GM23338 (cell line): ENCODE measurements at regions not wholly inside any gene's neighbourhood (a gene's known extent, or its start where the extent isn't known, plus 50 kb on each side); places are given as distances from the start of the nearest gene placed in this dataset.

Source experiments
- ATAC-seq: fragments of 200-7000 bp; cut with Tn5 transposase; 3 replicates; pipeline ENCODE4 v1.9.1; 2020
- DNase-seq: peaks from one replicate; pipeline ENCODE4 v3.0.0-alpha.2; 2015; ENCODE audit warnings: low spot score
- H2AFZ ChIP-seq: fragments of 200-600 bp; sonication (generic); 2 replicates; pipeline ENCODE4 v1.8.0; 2016; ENCODE audit warnings: antibody characterized with exemption, mild to moderate bottlenecking, moderate library complexity
- H3F3A ChIP-seq: fragments of 200-600 bp; sonication (generic); replicated peaks from 2 replicates; pipeline ENCODE4 v1.8.0; 2017; ENCODE audit warnings: antibody characterized with exemption, mixed run types, low read depth
- H3K27ac ChIP-seq: fragments of 200-600 bp; sonication (generic); 2 replicates; pipeline ENCODE4 v1.6.1; 2016; ENCODE audit warnings: low read depth
- H3K27me3 ChIP-seq: fragments of 200-600 bp; sonication (generic); 2 replicates; pipeline ENCODE4 v1.8.0; 2016; ENCODE audit warnings: mild to moderate bottlenecking, mixed run types, moderate library complexity; ENCODE audit not compliant: insufficient read depth
- H3K36me3 ChIP-seq: fragments of 200-600 bp; sonication (generic); 2 replicates; pipeline ENCODE4 v1.8.0; 2016; ENCODE audit warnings: mild to moderate bottlenecking; ENCODE audit not compliant: insufficient read depth
- H3K4me1 ChIP-seq: fragments of 200-600 bp; sonication (generic); 2 replicates; pipeline ENCODE4 v1.8.0; 2016; ENCODE audit warnings: mild to moderate bottlenecking, moderate library complexity; ENCODE audit not compliant: insufficient read depth
- H3K4me2 ChIP-seq: fragments of 200-600 bp; sonication (generic); 2 replicates; pipeline ENCODE4 v1.7.1; 2017; ENCODE audit warnings: mixed run types
- H3K4me3 ChIP-seq: fragments of 200-600 bp; sonication (generic); 2 replicates; pipeline ENCODE4 v1.6.1; 2016; ENCODE audit warnings: mixed run types
- H3K79me2 ChIP-seq: fragments of 200-600 bp; sonication (generic); replicated peaks from 2 replicates; pipeline ENCODE4 v1.8.0; 2017; ENCODE audit warnings: mild to moderate bottlenecking; ENCODE audit not compliant: insufficient read depth
- H3K9me2 ChIP-seq: fragments of 200-600 bp; sonication (generic); 2 replicates; pipeline ENCODE4 v1.8.0; 2017; ENCODE audit not compliant: insufficient read depth
- H4K20me1 ChIP-seq: fragments of 200-600 bp; sonication (generic); replicated peaks from 2 replicates; pipeline ENCODE4 v1.8.0; 2017; ENCODE audit warnings: mild to moderate bottlenecking; ENCODE audit not compliant: insufficient read depth
- H3K27ac Mint-ChIP-seq: 2 replicates; pipeline ENCODE4 v1.8.0; 2020; ENCODE audit warnings: inconsistent platforms, mild to moderate bottlenecking, moderate library complexity, mixed read lengths
- H3K27me3 Mint-ChIP-seq: 3 replicates; pipeline ENCODE4 v1.8.0; 2022; ENCODE audit warnings: low read depth, mild to moderate bottlenecking, moderate library complexity, mixed read lengths, inconsistent platforms; ENCODE audit not compliant: insufficient read depth, poor library complexity
- H3K36me3 Mint-ChIP-seq: 3 replicates; pipeline ENCODE4 v1.8.0; 2021; ENCODE audit warnings: low read depth, mild to moderate bottlenecking, inconsistent platforms, moderate library complexity, mixed read lengths
- H3K4me1 Mint-ChIP-seq: 3 replicates; pipeline ENCODE4 v1.8.0; 2020; ENCODE audit warnings: mild to moderate bottlenecking, inconsistent platforms, mixed read lengths
- H3K4me3 Mint-ChIP-seq: 3 replicates; pipeline ENCODE4 v1.8.0; 2021; ENCODE audit warnings: moderate library complexity, mild to moderate bottlenecking, inconsistent platforms, mixed read lengths
- H3K9me3 Mint-ChIP-seq: 3 replicates; pipeline ENCODE4 v1.8.0; 2020; ENCODE audit warnings: moderate library complexity, mild to moderate bottlenecking, inconsistent platforms, mixed read lengths
- CREB1 ChIP-seq: fragments of 250-450 bp; sonication (Bioruptor Pico); IDR thresholded peaks from 2 replicates; pipeline ENCODE4 v1.5.0; 2020; ENCODE audit warnings: low read depth, mild to moderate bottlenecking, moderate library complexity
- EZH2 ChIP-seq: fragments of 200-600 bp; sonication (generic); IDR thresholded peaks from one replicate; pipeline ENCODE4 v1.8.0; 2017; ENCODE audit warnings: antibody characterized with exemption, mild to moderate bottlenecking, low read depth; ENCODE audit not compliant: unreplicated experiment
- EZH2phosphoT487 ChIP-seq: fragments of 200-600 bp; sonication (generic); IDR thresholded peaks from one replicate; pipeline ENCODE4 v1.8.1; 2018; ENCODE audit warnings: antibody characterized with exemption; ENCODE audit not compliant: unreplicated experiment
- NANOG ChIP-seq: IDR thresholded peaks from 2 replicates; pipeline ENCODE4 v1.6.1; 2016; ENCODE audit warnings: antibody characterized with exemption, borderline replicate concordance
- REST ChIP-seq: IDR thresholded peaks from one replicate; pipeline ENCODE4 v1.6.1; 2018; ENCODE audit warnings: antibody characterized with exemption; ENCODE audit not compliant: unreplicated experiment
- STAT1 ChIP-seq: IDR thresholded peaks from one replicate; pipeline ENCODE4 v1.6.1; 2016; ENCODE audit warnings: antibody characterized with exemption; ENCODE audit not compliant: unreplicated experiment
- ZNF114 ChIP-seq: fragments of 250-450 bp; sonication (Bioruptor Pico); IDR thresholded peaks from 2 replicates; pipeline ENCODE4 v1.5.0; 2020; ENCODE audit warnings: mild to moderate bottlenecking, moderate library complexity
- ZNF331 ChIP-seq: fragments of 250-450 bp; sonication (Bioruptor Pico); IDR thresholded peaks from 2 replicates; pipeline ENCODE4 v1.5.0; 2020; ENCODE audit warnings: low read depth, mild to moderate bottlenecking, moderate library complexity
- TF ChIP-seq, protein P1 (sequence below): fragments of 250-450 bp; sonication (Bioruptor Pico); IDR thresholded peaks from 2 replicates; pipeline ENCODE4 v1.5.0; 2020; ENCODE audit warnings: mild to moderate bottlenecking, moderate library complexity
- TF ChIP-seq, protein P2 (sequence below): IDR thresholded peaks from 2 replicates; pipeline ENCODE4 v1.6.1; 2016; ENCODE audit warnings: antibody characterized with exemption
- TF ChIP-seq, protein P3 (sequence below), 2 experiments: fragments of 200-600 bp in 1 of 2; sonication (generic) in 1 of 2; conservative IDR thresholded peaks; 2 replicates each; pipeline versions ENCODE4 v1.5.1 to v1.6.1; 2016 to 2017; ENCODE audit warnings: antibody characterized with exemption in 2 of 2, low read depth in 2 of 2, mild to moderate bottlenecking in 2 of 2, moderate library complexity in 1 of 2

GRCh38 chr14:38410442-38410841 lies 154.5 kb upstream of the CLEC14A start:
- H3F3A ChIP-seq = no peaks in the 10 kb centered on the region
- H3K4me3 ChIP-seq = no peak overlapping the region
- no peak overlapping the region for H3K4me3 Mint-ChIP-seq
- H3K4me1 Mint-ChIP-seq = no peaks in the 10 kb centered on the region; the same call in 1 of the 3 replicates
- no peaks in the 10 kb centered on the region for H3K36me3 ChIP-seq
- H3K27me3 Mint-ChIP-seq = no peaks in the 10 kb centered on the region
- no peak overlapping the region for H3K27ac ChIP-seq
- H3K9me2 ChIP-seq = no peaks in the 10 kb centered on the region
- H3K9me3 Mint-ChIP-seq = no peaks in the 10 kb centered on the region
- H3K27me3 ChIP-seq = no peaks in the 10 kb centered on the region
- H3K4me2 ChIP-seq = no peak overlapping the region
- H4K20me1 ChIP-seq = no peaks in the 10 kb centered on the region
- ATAC-seq = no peak
- no peaks in the 10 kb centered on the region for H3K4me1 ChIP-seq
- H3K36me3 Mint-ChIP-seq = no peaks in the 10 kb centered on the region
- no peak for DNase-seq
- no peak overlapping the region for H2AFZ ChIP-seq
- H3K27ac Mint-ChIP-seq = no peak overlapping the region
- TF ChIP-seq CREB1 (CRISPR knock-in tag) = no peak
- no peak for TF ChIP-seq EZH2
- no peak for TF ChIP-seq EZH2phosphoT487
- TF ChIP-seq ZNF331 (CRISPR knock-in tag) = no peak
- TF ChIP-seq, protein P1, sequence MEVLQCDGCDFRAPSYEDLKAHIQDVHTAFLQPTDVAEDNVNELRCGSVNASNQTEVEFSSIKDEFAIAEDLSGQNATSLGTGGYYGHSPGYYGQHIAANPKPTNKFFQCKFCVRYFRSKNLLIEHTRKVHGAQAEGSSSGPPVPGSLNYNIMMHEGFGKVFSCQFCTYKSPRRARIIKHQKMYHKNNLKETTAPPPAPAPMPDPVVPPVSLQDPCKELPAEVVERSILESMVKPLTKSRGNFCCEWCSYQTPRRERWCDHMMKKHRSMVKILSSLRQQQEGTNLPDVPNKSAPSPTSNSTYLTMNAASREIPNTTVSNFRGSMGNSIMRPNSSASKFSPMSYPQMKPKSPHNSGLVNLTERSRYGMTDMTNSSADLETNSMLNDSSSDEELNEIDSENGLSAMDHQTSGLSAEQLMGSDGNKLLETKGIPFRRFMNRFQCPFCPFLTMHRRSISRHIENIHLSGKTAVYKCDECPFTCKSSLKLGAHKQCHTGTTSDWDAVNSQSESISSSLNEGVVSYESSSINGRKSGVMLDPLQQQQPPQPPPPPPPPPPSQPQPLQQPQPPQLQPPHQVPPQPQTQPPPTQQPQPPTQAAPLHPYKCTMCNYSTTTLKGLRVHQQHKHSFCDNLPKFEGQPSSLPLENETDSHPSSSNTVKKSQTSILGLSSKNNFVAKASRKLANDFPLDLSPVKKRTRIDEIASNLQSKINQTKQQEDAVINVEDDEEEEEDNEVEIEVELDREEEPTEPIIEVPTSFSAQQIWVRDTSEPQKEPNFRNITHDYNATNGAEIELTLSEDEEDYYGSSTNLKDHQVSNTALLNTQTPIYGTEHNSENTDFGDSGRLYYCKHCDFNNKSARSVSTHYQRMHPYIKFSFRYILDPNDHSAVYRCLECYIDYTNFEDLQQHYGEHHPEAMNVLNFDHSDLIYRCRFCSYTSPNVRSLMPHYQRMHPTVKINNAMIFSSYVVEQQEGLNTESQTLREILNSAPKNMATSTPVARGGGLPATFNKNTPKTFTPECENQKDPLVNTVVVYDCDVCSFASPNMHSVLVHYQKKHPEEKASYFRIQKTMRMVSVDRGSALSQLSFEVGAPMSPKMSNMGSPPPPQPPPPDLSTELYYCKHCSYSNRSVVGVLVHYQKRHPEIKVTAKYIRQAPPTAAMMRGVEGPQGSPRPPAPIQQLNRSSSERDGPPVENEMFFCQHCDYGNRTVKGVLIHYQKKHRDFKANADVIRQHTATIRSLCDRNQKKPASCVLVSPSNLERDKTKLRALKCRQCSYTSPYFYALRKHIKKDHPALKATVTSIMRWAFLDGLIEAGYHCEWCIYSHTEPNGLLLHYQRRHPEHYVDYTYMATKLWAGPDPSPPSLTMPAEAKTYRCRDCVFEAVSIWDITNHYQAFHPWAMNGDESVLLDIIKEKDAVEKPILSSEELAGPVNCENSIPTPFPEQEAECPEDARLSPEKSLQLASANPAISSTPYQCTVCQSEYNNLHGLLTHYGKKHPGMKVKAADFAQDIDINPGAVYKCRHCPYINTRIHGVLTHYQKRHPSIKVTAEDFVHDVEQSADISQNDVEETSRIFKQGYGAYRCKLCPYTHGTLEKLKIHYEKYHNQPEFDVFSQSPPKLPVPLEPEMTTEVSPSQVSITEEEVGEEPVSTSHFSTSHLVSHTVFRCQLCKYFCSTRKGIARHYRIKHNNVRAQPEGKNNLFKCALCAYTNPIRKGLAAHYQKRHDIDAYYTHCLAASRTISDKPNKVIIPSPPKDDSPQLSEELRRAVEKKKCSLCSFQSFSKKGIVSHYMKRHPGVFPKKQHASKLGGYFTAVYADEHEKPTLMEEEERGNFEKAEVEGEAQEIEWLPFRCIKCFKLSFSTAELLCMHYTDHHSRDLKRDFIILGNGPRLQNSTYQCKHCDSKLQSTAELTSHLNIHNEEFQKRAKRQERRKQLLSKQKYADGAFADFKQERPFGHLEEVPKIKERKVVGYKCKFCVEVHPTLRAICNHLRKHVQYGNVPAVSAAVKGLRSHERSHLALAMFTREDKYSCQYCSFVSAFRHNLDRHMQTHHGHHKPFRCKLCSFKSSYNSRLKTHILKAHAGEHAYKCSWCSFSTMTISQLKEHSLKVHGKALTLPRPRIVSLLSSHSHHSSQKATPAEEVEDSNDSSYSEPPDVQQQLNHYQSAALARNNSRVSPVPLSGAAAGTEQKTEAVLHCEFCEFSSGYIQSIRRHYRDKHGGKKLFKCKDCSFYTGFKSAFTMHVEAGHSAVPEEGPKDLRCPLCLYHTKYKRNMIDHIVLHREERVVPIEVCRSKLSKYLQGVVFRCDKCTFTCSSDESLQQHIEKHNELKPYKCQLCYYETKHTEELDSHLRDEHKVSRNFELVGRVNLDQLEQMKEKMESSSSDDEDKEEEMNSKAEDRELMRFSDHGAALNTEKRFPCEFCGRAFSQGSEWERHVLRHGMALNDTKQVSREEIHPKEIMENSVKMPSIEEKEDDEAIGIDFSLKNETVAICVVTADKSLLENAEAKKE (CRISPR knock-in tag) = no peak
- no peak for TF ChIP-seq STAT1
- TF ChIP-seq ZNF114 = no peak
- TF ChIP-seq REST = no peak
- TF ChIP-seq, protein P2, sequence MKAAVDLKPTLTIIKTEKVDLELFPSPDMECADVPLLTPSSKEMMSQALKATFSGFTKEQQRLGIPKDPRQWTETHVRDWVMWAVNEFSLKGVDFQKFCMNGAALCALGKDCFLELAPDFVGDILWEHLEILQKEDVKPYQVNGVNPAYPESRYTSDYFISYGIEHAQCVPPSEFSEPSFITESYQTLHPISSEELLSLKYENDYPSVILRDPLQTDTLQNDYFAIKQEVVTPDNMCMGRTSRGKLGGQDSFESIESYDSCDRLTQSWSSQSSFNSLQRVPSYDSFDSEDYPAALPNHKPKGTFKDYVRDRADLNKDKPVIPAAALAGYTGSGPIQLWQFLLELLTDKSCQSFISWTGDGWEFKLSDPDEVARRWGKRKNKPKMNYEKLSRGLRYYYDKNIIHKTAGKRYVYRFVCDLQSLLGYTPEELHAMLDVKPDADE = no peak
- TF ChIP-seq, protein P3, sequence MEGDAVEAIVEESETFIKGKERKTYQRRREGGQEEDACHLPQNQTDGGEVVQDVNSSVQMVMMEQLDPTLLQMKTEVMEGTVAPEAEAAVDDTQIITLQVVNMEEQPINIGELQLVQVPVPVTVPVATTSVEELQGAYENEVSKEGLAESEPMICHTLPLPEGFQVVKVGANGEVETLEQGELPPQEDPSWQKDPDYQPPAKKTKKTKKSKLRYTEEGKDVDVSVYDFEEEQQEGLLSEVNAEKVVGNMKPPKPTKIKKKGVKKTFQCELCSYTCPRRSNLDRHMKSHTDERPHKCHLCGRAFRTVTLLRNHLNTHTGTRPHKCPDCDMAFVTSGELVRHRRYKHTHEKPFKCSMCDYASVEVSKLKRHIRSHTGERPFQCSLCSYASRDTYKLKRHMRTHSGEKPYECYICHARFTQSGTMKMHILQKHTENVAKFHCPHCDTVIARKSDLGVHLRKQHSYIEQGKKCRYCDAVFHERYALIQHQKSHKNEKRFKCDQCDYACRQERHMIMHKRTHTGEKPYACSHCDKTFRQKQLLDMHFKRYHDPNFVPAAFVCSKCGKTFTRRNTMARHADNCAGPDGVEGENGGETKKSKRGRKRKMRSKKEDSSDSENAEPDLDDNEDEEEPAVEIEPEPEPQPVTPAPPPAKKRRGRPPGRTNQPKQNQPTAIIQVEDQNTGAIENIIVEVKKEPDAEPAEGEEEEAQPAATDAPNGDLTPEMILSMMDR (conservative IDR thresholded peaks at IDR 0.05; ENCODE audit: low read depth in 2 of 2) = no peak
- no peak for TF ChIP-seq NANOG
- H3K79me2 ChIP-seq = no peaks in the 10 kb centered on the region
